ENCODE measurements at regions not wholly inside any gene's neighbourhood (a gene's known extent, or its start where the extent isn't known, plus 50 kb on each side); places are given as distances from the start of the nearest gene placed in this dataset.

DNA sequence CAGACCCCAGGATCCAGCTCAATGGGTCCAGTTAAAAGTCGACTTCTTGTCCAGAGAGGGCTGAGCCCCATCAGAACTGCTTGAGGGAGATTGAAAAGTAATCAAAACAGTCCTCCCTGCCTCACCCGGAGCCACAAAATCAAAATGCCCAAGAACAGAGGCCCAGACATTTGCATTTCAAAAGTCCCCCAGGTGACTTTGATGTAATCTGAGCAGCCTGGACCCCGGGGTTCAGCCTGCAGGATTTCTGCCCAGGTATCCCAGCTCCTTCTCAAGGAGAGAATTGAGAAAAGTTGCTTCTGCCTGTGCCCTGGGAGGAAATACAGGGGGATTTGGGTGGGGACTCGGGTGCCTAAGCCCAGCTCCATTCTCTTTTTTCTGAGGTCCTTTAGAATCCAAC lies 1385.0 kb downstream of the TBC1D22A start:
- H3K9me3 Mint-ChIP-seq: no peaks in the 10 kb centered on the region
- no peaks in the 10 kb centered on the region for H3K36me3 ChIP-seq (ENCODE audit: insufficient read depth)
- H3K36me3 Mint-ChIP-seq (ENCODE audit: low read depth): no peaks in the 10 kb centered on the region
- no peaks in the 10 kb centered on the region for H3F3A ChIP-seq (replicated peaks; ENCODE audit: low read depth)
- H3K4me1 ChIP-seq (ENCODE audit: insufficient read depth): no peaks in the 10 kb centered on the region; the same call in 1 of the 2 replicates
- peak overlapping the region; percentile 49; the same call in 2 of the 3 replicates for H3K4me3 Mint-ChIP-seq
- H4K20me1 ChIP-seq (replicated peaks; ENCODE audit: insufficient read depth): no peaks in the 10 kb centered on the region
- peak overlapping the region; percentile 38; the same call in 1 of the 2 replicates for H3K4me2 ChIP-seq
- H2AFZ ChIP-seq: no peak overlapping the region
- no peak for TF ChIP-seq EZH2phosphoT487 (IDR thresholded peaks at IDR 0.05; ENCODE audit: unreplicated experiment)
- TF ChIP-seq ZNF462 (CRISPR knock-in tag; IDR thresholded peaks at IDR 0.05): no peak
- H3K4me1 Mint-ChIP-seq: peaks cover 27% of the 10 kb centered on the region
- no peaks in the 10 kb centered on the region for H3K27me3 ChIP-seq (ENCODE audit: insufficient read depth)
- peaks cover 18% of the 10 kb centered on the region for H3K27me3 Mint-ChIP-seq (ENCODE audit: insufficient read depth, low read depth, poor library complexity)
- no peak overlapping the region for H3K27ac ChIP-seq (ENCODE audit: low read depth)
- ATAC-seq: peak; percentile 87
- no peak overlapping the region for H3K4me3 ChIP-seq
- no peaks in the 10 kb centered on the region for H3K9me2 ChIP-seq (ENCODE audit: insufficient read depth)
- DNase-seq (ENCODE audit: low spot score): peak; percentile 22
- H3K27ac Mint-ChIP-seq: no peak overlapping the region
- H3K79me2 ChIP-seq (replicated peaks; ENCODE audit: insufficient read depth): no peaks in the 10 kb centered on the region

DNA sequence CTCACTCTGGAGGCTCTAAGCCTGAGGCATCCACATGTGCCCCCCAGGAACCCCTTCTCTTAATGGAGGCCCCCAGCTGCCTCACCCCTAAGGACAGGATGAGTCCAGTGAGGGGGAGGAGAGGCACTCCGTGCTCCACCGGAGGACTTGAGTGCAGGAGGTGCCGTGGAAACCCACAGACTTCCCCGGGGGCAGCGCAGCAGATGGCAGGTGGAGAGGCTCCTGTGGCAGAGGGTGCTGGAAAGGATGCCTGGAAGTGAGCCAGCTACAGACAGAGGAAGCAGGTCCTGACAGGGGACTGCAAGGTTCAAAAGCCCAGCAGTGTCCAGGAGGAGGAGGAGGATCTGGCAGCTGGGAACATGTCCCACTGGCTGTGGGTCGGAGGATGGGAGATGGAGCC lies 1384.0 kb downstream of the TBC1D22A start:
- no peaks in the 10 kb centered on the region; the same call in 1 of the 2 replicates for H3K4me1 ChIP-seq (ENCODE audit: insufficient read depth)
- TF ChIP-seq ZNF331 (CRISPR knock-in tag; IDR thresholded peaks at IDR 0.05; ENCODE audit: low read depth): no peak
- TF ChIP-seq CTCF (conservative IDR thresholded peaks at IDR 0.05; ENCODE audit: low read depth in 2 of 2): no peak
- TF ChIP-seq ZNF462 (CRISPR knock-in tag; IDR thresholded peaks at IDR 0.05): no peak

More for the DNA sequence above, 1384.0 kb downstream of the TBC1D22A start:
- H3K27me3 Mint-ChIP-seq (ENCODE audit: insufficient read depth, low read depth, poor library complexity): peaks cover 18% of the 10 kb centered on the region
- ATAC-seq: no peak
- Histone ChIP-seq H3K79me2 (replicated peaks; ENCODE audit: insufficient read depth) (no peaks in the 10 kb centered on the region), H3K27me3 (ENCODE audit: insufficient read depth) (no peaks in the 10 kb centered on the region), H3K4me2 (no peak overlapping the region), H3K27ac (ENCODE audit: low read depth) (no peak overlapping the region), H3F3A (replicated peaks; ENCODE audit: low read depth) (no peaks in the 10 kb centered on the region), H3K9me2 (ENCODE audit: insufficient read depth) (no peaks in the 10 kb centered on the region), H3K36me3 (ENCODE audit: insufficient read depth) (no peaks in the 10 kb centered on the region), H4K20me1 (replicated peaks; ENCODE audit: insufficient read depth) (no peaks in the 10 kb centered on the region), H2AFZ (no peak overlapping the region), H3K4me3 (no peak overlapping the region)
- peaks cover 27% of the 10 kb centered on the region for H3K4me1 Mint-ChIP-seq
- DNase-seq (ENCODE audit: low spot score): no peak
- no peaks in the 10 kb centered on the region for H3K9me3 Mint-ChIP-seq
- no peak overlapping the region for H3K4me3 Mint-ChIP-seq
- no peak overlapping the region for H3K27ac Mint-ChIP-seq
- no peaks in the 10 kb centered on the region for H3K36me3 Mint-ChIP-seq (ENCODE audit: low read depth)

All from GM23338 (cell line).